Activated B cell treated with CpG ODN at 0.5 μM for 24 hours (primary cell): ENCODE measurements at regions not wholly inside any gene's neighbourhood (a gene's known extent, or its start where the extent isn't known, plus 50 kb on each side); places are given as distances from the start of the nearest gene placed in this dataset.

Experiments
- ATAC-seq: fragments of 200-7000 bp; cut with Tn5 transposase; one replicate; pipeline ENCODE4 v1.10.0; 2021; ENCODE audit warnings: low read depth, mild to moderate bottlenecking, moderate library complexity
- CTCF ChIA-PET: fragments of 350-600 bp; sonication (Branson Sonifier 250); formaldehyde crosslinking; loops from one replicate; lab custom pipeline; 2021; ENCODE audit warnings: antibody characterized with exemption; lab: Charles Lee
- POLR2A ChIA-PET: fragments of 350-600 bp; sonication (Branson Sonifier 250); formaldehyde crosslinking; loops from one replicate; lab custom pipeline; 2021; ENCODE audit warnings: antibody characterized with exemption; lab: Charles Lee
- DNase-seq: peaks from one replicate; pipeline ENCODE4 v3.0.0; 2022
- H3K27ac Mint-ChIP-seq: one replicate; pipeline ENCODE4 v1.8.0; 2020; ENCODE audit warnings: mixed read lengths
- H3K27me3 Mint-ChIP-seq: one replicate; pipeline ENCODE4 v1.8.0; 2021; ENCODE audit warnings: mixed read lengths
- H3K36me3 Mint-ChIP-seq: one replicate; pipeline ENCODE4 v1.8.0; 2021; ENCODE audit warnings: low read depth, mixed read lengths
- H3K4me1 Mint-ChIP-seq: one replicate; pipeline ENCODE4 v1.8.0; 2021; ENCODE audit warnings: mixed read lengths
- H3K4me3 Mint-ChIP-seq: one replicate; pipeline ENCODE4 v1.8.0; 2020; ENCODE audit warnings: mild to moderate bottlenecking, mixed read lengths
- H3K9me3 Mint-ChIP-seq: one replicate; pipeline ENCODE4 v1.8.0; 2020; ENCODE audit warnings: mixed read lengths
- CTCF ChIP-seq: fragments of 200-600 bp; IDR thresholded peaks from one replicate; pipeline ENCODE4 v1.8.0; 2022; ENCODE audit warnings: antibody characterized with exemption, mild to moderate bottlenecking
- intact Hi-C: fragments of 100-400 bp; cut with micrococcal nuclease; formaldehyde crosslinking; loops from one replicate; pipeline ENCODE4 v1.15.1; 2024

GRCh38 chr12:38490941-38491340, 174.4 kb downstream of the ALG10B start:
- no peak for DNase-seq
- ChIA-PET CTCF (no interaction called here), POLR2A (no interaction called here)
- intact Hi-C loops: no loop called here
- no peaks in the 10 kb centered on the region for H3K4me1 Mint-ChIP-seq
- peaks cover 7% of the 10 kb centered on the region for H3K9me3 Mint-ChIP-seq
- H3K27me3 Mint-ChIP-seq: no peaks in the 10 kb centered on the region
- H3K27ac Mint-ChIP-seq: no peak overlapping the region
- H3K36me3 Mint-ChIP-seq: no peaks in the 10 kb centered on the region
- no peak for ATAC-seq
- TF ChIP-seq CTCF: no peak
- no peak overlapping the region for H3K4me3 Mint-ChIP-seq

- Mint-ChIP-seq H3K9me3 (peaks cover 16% of the 10 kb centered on the region), H3K4me1 (no peaks in the 10 kb centered on the region), H3K27me3 (no peaks in the 10 kb centered on the region), H3K4me3 (no peak overlapping the region), H3K27ac (no peak overlapping the region), H3K36me3 (no peaks in the 10 kb centered on the region)
- DNase-seq (no peak), ATAC-seq (no peak)
- intact Hi-C loops: no loop called here
- ChIA-PET POLR2A (no interaction called here), CTCF (no interaction called here)
- no peak for TF ChIP-seq CTCF
Observed at GRCh38 chr12:38501481-38501880, 184.9 kb downstream of the ALG10B start.

GRCh38 chr12:38501991-38502390, 185.4 kb downstream of the ALG10B start:
- H3K36me3 Mint-ChIP-seq: no peaks in the 10 kb centered on the region

GRCh38 chr12:38502415-38502814, 185.8 kb downstream of the ALG10B start:
- H3K4me3 Mint-ChIP-seq: no peak overlapping the region
- DNase-seq (no peak), ATAC-seq (no peak)
- no peak for TF ChIP-seq CTCF
- peaks cover 18% of the 10 kb centered on the region for H3K9me3 Mint-ChIP-seq
- no peaks in the 10 kb centered on the region for H3K27me3 Mint-ChIP-seq
- H3K27ac Mint-ChIP-seq: no peak overlapping the region
- intact Hi-C loops: no loop called here
- H3K4me1 Mint-ChIP-seq: no peaks in the 10 kb centered on the region
- ChIA-PET CTCF (no interaction called here), POLR2A (no interaction called here)
- no peaks in the 10 kb centered on the region for H3K36me3 Mint-ChIP-seq

More at GRCh38 chr12:38501991-38502390, 185.4 kb downstream of the ALG10B start:
- TF ChIP-seq CTCF: no peak
- Mint-ChIP-seq H3K27ac (no peak overlapping the region), H3K4me3 (no peak overlapping the region), H3K4me1 (no peaks in the 10 kb centered on the region), H3K9me3 (peaks cover 16% of the 10 kb centered on the region), H3K27me3 (no peaks in the 10 kb centered on the region)
- POLR2A ChIA-PET: no interaction called here
- CTCF ChIA-PET: no interaction called here
- DNase-seq (no peak), ATAC-seq (no peak)
- intact Hi-C loops: no loop called here

GRCh38 chr12:38507839-38508238, 191.3 kb downstream of the ALG10B start:
- CTCF ChIA-PET: no interaction called here
- Mint-ChIP-seq H3K4me1 (no peaks in the 10 kb centered on the region), H3K27ac (no peak overlapping the region), H3K27me3 (no peaks in the 10 kb centered on the region), H3K9me3 (peaks cover 20% of the 10 kb centered on the region), H3K36me3 (no peaks in the 10 kb centered on the region), H3K4me3 (no peak overlapping the region)
- POLR2A ChIA-PET: no interaction called here
- no peak for TF ChIP-seq CTCF
- ATAC-seq (no peak), DNase-seq (no peak)
- intact Hi-C loops: no loop called here
